ENCODE measurements at regions not wholly inside any gene's neighbourhood (a gene's known extent, or its start where the extent isn't known, plus 50 kb on each side); places are given as distances from the start of the nearest gene placed in this dataset.

GRCh38 chr6:90420500-90420899 is 123.9 kb upstream of the BACH2 start:
- no peak for TF ChIP-seq CTCF (IDR thresholded peaks at IDR 0.05)
- no peak for TF ChIP-seq GATA2 (CRISPR knock-in tag; IDR thresholded peaks at IDR 0.05)
- TF ChIP-seq NFIC (IDR thresholded peaks at IDR 0.05; ENCODE audit: borderline replicate concordance): no peak
- no peak for TF ChIP-seq IRF3 (IDR thresholded peaks at IDR 0.05; ENCODE audit: low read depth, low read length)
- TF ChIP-seq YY1 (IDR thresholded peaks at IDR 0.05; ENCODE audit: low read depth): no peak
- TF ChIP-seq USF2 (IDR thresholded peaks at IDR 0.05; ENCODE audit: borderline replicate concordance, low read depth, low read length): no peak
- no peak for TF ChIP-seq RAD21 (IDR thresholded peaks at IDR 0.05; ENCODE audit: low read length)
